Panc1 (cell line): ENCODE measurements at regions not wholly inside any gene's neighbourhood (a gene's known extent, or its start where the extent isn't known, plus 50 kb on each side); places are given as distances from the start of the nearest gene placed in this dataset.

ENCODE experiments used
- ATAC-seq: fragments of 200-7000 bp; cut with Tn5 transposase; 2 replicates; pipeline ENCODE4 v1.9.1; 2020; ENCODE audit warnings: mild to moderate bottlenecking, moderate library complexity
- BruUV-seq: library from RNA; stranded (reverse); fragments of 400-500 nt; replicated peaks from 2 replicates; lab custom pipeline; 2021; lab: Mats Ljungman, UMichigan
- CTCF ChIA-PET: fragments of 300-600 bp; sonication (Branson Sonifier 250); formaldehyde crosslinking; loops from one replicate; lab custom pipeline; 2022; ENCODE audit warnings: antibody characterized with exemption; lab: Charles Lee
- POLR2A ChIA-PET: fragments of 300-600 bp; sonication (Branson Sonifier 250); formaldehyde crosslinking; loops from one replicate; lab custom pipeline; 2022; ENCODE audit warnings: antibody characterized with exemption; lab: Charles Lee
- DNase-seq: peaks from one replicate; pipeline ENCODE4 v3.0.0-alpha.2; 2010; ENCODE audit warnings: low read depth, low spot score
- H3K27ac ChIP-seq: 2 replicates; pipeline ENCODE4 v1.5.1; 2011; ENCODE audit warnings: mild to moderate bottlenecking, low read length, inconsistent platforms
- H3K27me3 ChIP-seq: fragments of 200-500 bp; sonication (Bioruptor generic); 2 replicates; pipeline ENCODE4 v1.6.0; 2014; ENCODE audit warnings: low read length, inconsistent platforms; ENCODE audit not compliant: control insufficient read depth, insufficient read depth
- H3K36me3 ChIP-seq: fragments of 200-500 bp; sonication (Bioruptor generic); 2 replicates; pipeline ENCODE4 v1.5.1; 2014; ENCODE audit warnings: inconsistent platforms, mild to moderate bottlenecking, low read length, moderate library complexity; ENCODE audit not compliant: control insufficient read depth, insufficient read depth
- H3K4me1 ChIP-seq: 2 replicates; pipeline ENCODE4 v1.5.1; 2011; ENCODE audit warnings: inconsistent platforms, mild to moderate bottlenecking, low read length, moderate library complexity; ENCODE audit not compliant: control insufficient read depth, insufficient read depth
- H3K4me3 ChIP-seq, 2 experiments: 2 replicates each; pipeline ENCODE4 v1.5.1; 2011 to 2012; ENCODE audit warnings: low read depth in 2 of 2, low read length in 2 of 2, mild to moderate bottlenecking in 2 of 2, inconsistent platforms in 1 of 2, moderate library complexity in 1 of 2
- H3K9me3 ChIP-seq: fragments of 200-500 bp; sonication (Bioruptor generic); 2 replicates; pipeline ENCODE4 v1.5.1; 2014; ENCODE audit warnings: low read depth, mild to moderate bottlenecking, inconsistent platforms, low read length, moderate library complexity; ENCODE audit not compliant: control insufficient read depth, insufficient read depth
- CTCF ChIP-seq: fragments of 450-650 bp; IDR thresholded peaks from 2 replicates; pipeline ENCODE4 v1.5.1; 2017; ENCODE audit warnings: mild to moderate bottlenecking
- POLR2AphosphoS5 ChIP-seq: IDR thresholded peaks from 2 replicates; pipeline ENCODE4 v1.6.1; 2012; ENCODE audit warnings: mild to moderate bottlenecking, low read depth, low read length, moderate library complexity
- REST ChIP-seq, 2 experiments: IDR thresholded peaks; 2 replicates each; pipeline ENCODE4 v1.6.1; 2011 to 2012; ENCODE audit warnings: low read depth in 2 of 2, control low read depth in 1 of 2, low read length in 1 of 2, mild to moderate bottlenecking in 1 of 2, moderate library complexity in 1 of 2; ENCODE audit not compliant: insufficient read depth in 1 of 2
- SIN3A ChIP-seq: IDR thresholded peaks from 2 replicates; pipeline ENCODE4 v1.6.1; 2012; ENCODE audit warnings: low read depth, mild to moderate bottlenecking, low read length, moderate library complexity, borderline replicate concordance; ENCODE audit not compliant: insufficient read depth
- TCF7L2 ChIP-seq: IDR thresholded peaks from 2 replicates; pipeline ENCODE4 v1.6.1; 2011; ENCODE audit warnings: mild to moderate bottlenecking, low read depth, low read length, inconsistent platforms
- in situ Hi-C: cut with HindIII; loops from 2 replicates; pipeline ENCODE4 v1.10.0; 2016; ENCODE audit warnings: low sequenced_read_pairs, low pct_unique_long_range_greater_than_20kb
- intact Hi-C: fragments of 100-400 bp; cut with micrococcal nuclease; formaldehyde crosslinking; loops from one replicate; pipeline ENCODE4 v1.10.0; 2022; ENCODE audit not compliant: unreplicated experiment

- Histone ChIP-seq H3K4me1 (no peaks in the 10 kb centered on the region), H3K27me3 (no peaks in the 10 kb centered on the region), H3K36me3 (no peaks in the 10 kb centered on the region), H3K27ac (no peak overlapping the region), H3K4me3 (no peak overlapping the region), H3K9me3 (no peaks in the 10 kb centered on the region)
- ChIA-PET POLR2A (no interaction called here), CTCF (no interaction called here)
- no TSS peak for BruUV-seq
- DNase-seq (no peak), ATAC-seq (no peak)
- in situ Hi-C loops, result no loop called here
- intact Hi-C loops, result no loop called here
- TF ChIP-seq REST (IDR thresholded peaks at IDR 0.05; ENCODE audit: insufficient read depth in 1 of 2, low read depth in 2 of 2, low read length in 1 of 2) (no peak), SIN3A (no peak), TCF7L2 (no peak), CTCF (no peak), POLR2AphosphoS5 (no peak)
Measured at GRCh38 chr1:29800120-29800519, 563.8 kb downstream of the PTPRU start.

- in situ Hi-C loops, result no loop called here
Measured at GRCh38 chr1:29798699-29799566, 562.6 kb downstream of the PTPRU start.

More at GRCh38 chr1:29798699-29799566, 562.6 kb downstream of the PTPRU start:
- Histone ChIP-seq H3K36me3 (no peaks in the 10 kb centered on the region), H3K27ac (no peak overlapping the region), H3K27me3 (no peaks in the 10 kb centered on the region), H3K9me3 (no peaks in the 10 kb centered on the region), H3K4me1 (no peaks in the 10 kb centered on the region), H3K4me3 (no peak overlapping the region)
- no peak for TF ChIP-seq TCF7L2
- no peak for TF ChIP-seq CTCF
- no peak for TF ChIP-seq POLR2AphosphoS5
- TF ChIP-seq SIN3A, result no peak
- TF ChIP-seq REST (IDR thresholded peaks at IDR 0.05; ENCODE audit: insufficient read depth in 1 of 2, low read depth in 2 of 2, low read length in 1 of 2), result no peak
- POLR2A ChIA-PET, result no interaction called here
- CTCF ChIA-PET, result interaction anchor here (0.6 to 0.7 kb wide), 2 partner anchors 164 to 562 kb away, joined by 3 read pairs; no protein-coding TSS in a partner anchor
- intact Hi-C loops, result loop anchor here (5.0 kb wide), 1 partner anchor 288 kb away; no protein-coding TSS in a partner anchor
- DNase-seq (no peak), ATAC-seq (no peak)
- no TSS peak for BruUV-seq
